LNCAP (cell line): ENCODE measurements at regions not wholly inside any gene's neighbourhood (a gene's known extent, or its start where the extent isn't known, plus 50 kb on each side); places are given as distances from the start of the nearest gene placed in this dataset.

Source experiments
- CTCF ChIP-seq: fragments of 450-650 bp; IDR thresholded peaks from 2 replicates; pipeline ENCODE4 v1.5.1; 2017; ENCODE audit warnings: mild to moderate bottlenecking

- TF ChIP-seq CTCF = no peak
These were observed 1452.2 kb upstream of the ACVR2A start for GRCh38 chr2:146392631-146393030.

- TF ChIP-seq CTCF = no peak
These were observed 1452.6 kb upstream of the ACVR2A start for GRCh38 chr2:146392186-146392585.

DNA sequence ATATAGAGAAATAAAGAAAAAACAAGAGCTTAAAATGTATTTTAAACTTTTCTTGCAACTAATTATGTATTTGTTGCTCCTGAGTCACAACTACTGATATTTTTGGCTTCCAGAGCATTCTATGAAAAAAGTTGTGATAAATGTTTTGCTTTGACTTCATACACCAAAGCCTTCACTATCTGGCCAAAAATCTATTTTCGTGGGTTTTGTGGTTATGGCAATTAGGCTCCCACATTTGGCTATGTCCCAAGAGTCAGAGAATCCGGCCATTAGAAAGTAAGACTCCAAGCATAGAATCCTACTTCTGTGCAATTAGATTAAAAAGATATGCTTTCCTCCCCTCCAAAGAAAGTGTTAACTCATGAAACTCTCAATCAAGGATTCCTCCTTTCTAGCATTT lies 1456.1 kb upstream of the ACVR2A start:
- no peak for TF ChIP-seq CTCF

GRCh38 chr2:146386096-146386495 lies 1458.7 kb upstream of the ACVR2A start:
- no peak for TF ChIP-seq CTCF

DNA sequence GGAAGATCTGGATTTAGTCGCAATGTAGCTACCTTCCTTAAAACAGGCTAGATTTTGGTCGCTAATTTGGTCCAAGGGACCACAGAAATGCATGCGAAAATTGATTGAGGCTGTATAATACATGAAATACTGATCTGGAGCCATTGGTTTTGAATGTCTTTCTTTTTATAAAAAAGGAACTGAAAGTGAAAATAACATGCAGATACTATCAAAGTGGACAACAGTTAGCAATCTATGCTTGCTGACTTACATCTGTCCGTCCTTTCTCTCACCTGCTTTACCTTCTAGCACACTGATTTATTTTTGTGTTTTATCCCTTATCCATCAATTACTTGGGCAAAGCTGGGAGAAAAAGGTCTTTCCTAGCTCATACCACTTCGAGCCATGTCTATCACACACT lies 1459.8 kb upstream of the ACVR2A start:
- no peak for TF ChIP-seq CTCF

GRCh38 chr2:146376511-146377064 lies 1468.2 kb upstream of the ACVR2A start:
- TF ChIP-seq CTCF = no peak

DNA sequence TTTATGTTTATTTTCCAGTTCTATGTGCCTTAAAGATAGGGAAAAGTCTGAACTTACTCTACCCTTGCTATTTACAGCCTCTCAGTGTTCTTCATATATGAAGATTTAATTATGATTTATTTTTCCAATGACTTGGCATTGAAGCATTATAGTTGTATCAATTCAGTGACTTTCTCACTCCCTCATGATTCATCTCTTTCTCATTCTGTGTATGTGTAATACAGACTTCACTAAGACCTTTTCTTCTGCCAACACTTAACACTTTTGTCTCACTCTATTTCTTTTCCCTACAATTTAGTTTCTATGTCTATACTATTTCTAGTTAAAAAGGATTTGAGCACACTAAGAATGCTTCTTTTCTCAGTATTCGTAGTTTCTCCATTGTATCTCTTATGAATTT lies 1470.3 kb upstream of the ACVR2A start:
- TF ChIP-seq CTCF = no peak

- TF ChIP-seq CTCF = no peak
These were observed 1474.0 kb upstream of the ACVR2A start for GRCh38 chr2:146370826-146371225.
